HG03103 (cell line): ENCODE measurements at regions not wholly inside any gene's neighbourhood (a gene's known extent, or its start where the extent isn't known, plus 50 kb on each side); places are given as distances from the start of the nearest gene placed in this dataset.
"Not testable (repeated sequence)": the region's sequence is repeated elsewhere in the genome, so short reads cannot be mapped to it uniquely, and the experiment has no call there.

Experiments
- ATAC-seq: cut with Tn5 transposase; IDR thresholded peaks from one replicate; pipeline ENCODE4 v1.9.1; 2021; ENCODE audit warnings: low read depth; ENCODE audit not compliant: unreplicated experiment

DNA sequence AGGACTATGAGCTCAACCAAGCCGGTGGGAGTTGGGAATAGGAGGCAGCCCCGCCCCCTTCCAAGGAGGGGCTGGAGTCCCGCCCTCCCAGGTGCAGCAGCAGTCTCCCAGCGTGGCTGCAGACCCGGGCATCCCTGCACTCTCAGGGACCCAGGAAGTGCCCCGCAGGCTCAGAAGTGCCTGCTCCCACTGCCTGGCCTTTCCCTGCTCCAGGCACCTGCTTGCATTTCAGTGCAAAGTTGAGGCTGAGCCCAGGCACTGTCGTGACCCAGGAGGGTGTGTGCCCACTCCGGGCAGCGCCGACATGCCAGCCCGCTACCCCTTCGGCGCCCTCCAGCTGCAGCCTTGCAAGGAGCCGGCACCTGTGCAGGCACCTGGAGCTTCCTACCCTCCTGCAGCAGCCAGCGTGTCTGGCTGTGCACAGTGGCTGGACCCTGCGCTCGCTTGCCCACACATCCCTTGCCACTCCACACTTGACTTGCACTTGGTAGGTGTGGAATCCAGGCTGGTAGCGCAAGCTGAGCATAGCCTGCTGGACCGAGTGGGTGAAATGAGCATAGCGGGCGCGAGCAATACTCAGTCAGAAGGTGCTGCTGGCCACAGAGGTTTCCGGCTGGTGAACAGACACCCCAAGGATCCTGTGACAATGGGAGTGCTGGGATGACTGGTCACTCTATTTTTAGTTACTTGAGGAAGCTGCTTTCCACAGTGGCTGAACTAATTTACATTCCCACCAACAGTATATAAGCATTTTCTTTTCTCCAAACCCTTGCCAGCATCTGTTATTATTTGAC, 236.3 kb downstream of the PCDH10 start:
- no peak for ATAC-seq

DNA sequence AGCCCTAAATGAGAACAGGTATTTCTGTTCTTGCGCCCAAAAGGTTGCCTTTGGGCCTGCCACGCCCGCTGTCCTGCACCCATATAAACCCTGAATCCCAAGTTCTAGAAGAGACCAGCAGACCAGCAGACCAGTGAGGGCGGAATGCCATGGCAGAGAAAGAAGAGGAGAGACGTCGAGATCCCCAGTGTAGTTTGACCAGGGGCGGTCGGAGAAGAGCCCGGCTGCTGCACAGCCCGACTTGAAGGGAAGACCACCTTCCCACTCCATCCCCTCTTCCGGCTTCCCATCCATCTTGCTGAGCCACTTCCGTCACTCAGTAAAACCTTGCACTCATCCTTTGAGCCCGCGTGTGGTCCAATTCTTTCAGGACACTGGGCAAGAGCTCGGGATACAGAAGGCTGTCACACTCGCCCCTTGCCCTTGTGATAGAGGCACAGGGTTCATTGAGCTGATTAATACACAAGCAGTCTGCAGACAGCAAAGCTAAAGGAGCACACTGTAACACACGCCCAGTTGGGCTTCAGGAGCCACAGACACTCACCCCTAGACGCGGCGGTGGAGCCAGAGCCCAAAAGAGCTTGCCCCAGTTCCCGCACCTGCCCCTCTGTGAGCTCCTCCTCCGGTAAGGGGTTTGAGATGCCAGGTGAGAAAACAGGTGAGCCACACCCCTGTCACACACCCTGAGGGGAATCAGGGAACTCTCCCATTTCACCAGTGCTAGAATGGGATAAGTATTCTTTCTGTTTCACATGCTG, 230.8 kb downstream of the PCDH10 start:
- no peak for ATAC-seq

DNA sequence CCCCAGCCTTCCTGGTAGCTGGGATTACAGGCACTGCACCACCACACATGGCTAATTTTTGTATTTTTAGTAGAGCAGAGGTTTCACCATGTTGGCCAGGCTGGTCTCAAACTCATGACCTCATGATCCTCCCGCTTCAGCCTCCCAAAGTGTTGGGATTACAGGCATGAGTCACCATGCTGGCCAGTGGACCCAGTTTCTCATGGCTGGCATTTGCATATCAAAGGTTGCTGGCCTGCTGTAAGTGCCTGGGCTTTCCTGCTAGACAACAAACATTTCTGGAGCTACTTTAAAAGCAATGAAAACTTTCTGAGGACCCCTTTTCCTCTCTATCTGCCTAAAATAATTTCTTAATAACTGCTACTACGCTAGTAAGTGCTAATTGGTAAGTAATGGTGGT, 228.2 kb downstream of the PCDH10 start:
- no peak for ATAC-seq

DNA sequence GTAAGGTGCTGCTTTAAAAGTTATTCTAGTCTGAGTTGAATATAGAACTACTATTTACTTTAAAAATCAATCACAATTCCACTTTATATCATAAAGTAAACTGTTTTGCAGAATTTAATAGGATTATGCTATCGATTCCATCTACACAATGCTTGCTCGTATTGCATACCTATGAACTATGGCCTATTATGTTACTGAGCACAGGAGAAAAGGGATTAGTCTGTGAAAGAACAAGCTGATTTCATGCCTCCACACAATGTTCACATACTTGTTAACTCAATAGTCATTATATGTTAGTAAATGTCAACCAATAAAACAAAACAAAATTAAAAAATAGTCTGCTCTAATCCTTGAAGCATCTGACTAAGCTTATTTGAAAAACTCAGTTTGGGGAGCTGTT, 223.6 kb downstream of the PCDH10 start:
- ATAC-seq: no peak

DNA sequence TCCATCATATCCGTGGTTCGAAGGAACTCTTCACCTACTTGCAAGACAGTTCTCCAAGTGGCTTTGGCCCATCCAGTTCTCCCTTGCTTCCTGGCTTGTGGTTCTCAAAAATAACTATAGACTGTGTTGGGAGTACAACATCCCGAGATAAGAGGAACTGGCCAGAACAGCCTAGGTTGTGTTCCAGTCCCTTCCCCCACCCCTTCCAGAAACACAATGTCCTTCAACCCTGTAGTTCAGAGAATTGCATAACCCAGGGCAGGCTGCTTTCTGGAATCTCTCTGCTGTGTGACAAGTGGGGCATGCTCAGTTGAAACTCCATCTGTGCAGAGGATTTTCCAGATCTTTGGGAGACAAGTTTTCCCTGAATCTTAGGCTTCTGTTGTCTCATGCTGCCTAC, 206.5 kb downstream of the PCDH10 start:
- no peak for ATAC-seq

DNA sequence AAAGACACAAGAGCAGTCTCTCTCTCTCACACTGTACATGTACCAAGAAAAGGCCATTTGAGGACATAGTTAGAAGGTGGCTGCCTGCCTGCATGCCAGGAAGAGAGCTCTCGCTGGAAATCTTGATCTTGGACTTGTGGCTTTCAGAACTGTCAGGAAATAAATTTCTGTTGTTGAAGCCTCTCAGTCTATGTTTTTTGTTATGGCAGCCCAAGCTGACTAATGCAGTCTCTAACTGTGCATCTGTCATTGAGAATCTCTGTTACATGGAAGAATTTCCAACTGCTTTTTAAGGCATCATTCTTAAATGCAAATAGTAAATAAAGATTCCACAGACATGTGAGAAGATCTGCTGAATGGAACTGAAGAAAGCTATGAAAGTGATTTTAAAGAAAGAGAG, 198.3 kb downstream of the PCDH10 start:
- no peak for ATAC-seq

DNA sequence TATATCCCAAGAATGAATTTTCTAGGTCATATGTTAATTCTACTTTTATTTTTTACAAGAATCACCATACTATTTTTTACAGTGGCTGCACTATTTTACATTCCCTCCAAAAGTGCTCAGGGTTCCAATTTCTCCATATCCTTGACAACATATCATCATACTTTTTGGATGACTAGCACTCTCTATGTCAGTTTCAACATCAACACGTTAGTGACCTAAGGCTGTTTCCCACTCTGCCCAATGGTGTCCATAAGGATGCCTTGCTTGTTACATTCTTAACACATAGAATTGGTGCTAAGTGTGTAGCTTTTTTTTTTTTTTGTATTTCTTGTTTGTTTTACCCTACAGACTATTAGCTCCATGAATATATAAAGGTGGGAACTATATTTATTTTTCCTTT, 175.4 kb downstream of the PCDH10 start:
- no peak for ATAC-seq

DNA sequence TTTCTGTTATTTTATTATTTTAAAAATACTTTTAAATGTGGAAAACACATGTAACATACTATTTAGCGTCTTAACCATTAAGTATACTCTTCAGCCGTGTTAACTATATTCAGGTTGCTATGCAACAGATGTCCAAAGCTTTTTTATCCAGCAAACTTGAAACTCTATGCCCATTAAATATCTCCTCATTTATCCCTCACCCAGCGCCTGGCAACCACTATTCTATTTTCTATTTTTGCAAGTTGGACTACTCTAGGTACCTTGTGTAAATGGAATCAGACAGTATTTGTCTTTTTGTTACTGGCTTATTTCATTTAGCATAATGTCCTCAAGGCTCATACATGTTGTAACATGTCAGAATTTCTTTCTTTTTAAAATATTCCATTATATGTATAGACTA, 174.6 kb downstream of the PCDH10 start:
- no peak for ATAC-seq

DNA sequence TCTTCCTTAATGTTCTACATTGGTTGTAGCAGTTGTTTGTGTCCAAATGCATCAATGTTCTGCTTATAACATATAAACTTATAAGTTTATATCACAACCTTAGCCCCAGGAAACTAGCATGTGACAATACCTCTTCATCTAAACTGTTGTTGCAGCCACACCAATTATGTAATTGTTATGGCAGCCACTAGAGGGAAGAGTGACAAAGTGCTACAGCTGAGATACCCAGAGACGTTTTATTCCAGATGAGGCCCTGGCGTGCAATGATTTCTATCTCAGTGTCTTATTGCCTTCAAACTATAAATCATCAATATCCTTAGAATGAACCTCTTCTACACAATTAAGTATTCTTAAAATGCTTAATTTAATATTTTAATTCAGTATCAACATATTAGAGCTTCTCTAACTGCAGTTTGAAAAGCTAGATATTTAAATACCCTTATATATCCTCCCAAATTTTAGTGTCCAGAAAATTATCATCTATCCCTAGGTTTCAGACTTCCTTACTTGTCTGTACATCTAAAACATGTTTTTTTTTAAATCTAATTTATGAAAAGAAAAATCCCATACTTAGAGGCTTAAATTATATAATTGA, 171.6 kb downstream of the PCDH10 start:
- ATAC-seq: peak; percentile 78

DNA sequence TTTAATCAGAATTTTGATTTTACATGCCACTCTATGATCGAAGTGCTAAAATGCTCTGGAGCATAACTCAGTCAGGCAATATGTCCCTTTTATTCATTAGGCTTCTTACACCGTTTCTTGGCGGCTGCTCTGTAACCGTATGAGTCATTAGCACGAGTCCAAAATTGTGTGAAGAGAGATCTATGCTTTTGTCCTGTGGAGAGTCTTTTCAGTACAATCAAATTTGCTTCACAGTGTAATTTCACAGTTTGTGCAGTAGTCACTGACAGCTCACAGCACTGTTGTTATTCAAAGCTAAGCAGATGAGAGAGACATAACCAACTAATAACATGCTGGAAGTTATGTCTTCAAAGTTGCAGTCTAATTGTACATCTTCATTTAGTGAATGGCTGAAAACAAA, 167.8 kb downstream of the PCDH10 start:
- ATAC-seq: no peak

DNA sequence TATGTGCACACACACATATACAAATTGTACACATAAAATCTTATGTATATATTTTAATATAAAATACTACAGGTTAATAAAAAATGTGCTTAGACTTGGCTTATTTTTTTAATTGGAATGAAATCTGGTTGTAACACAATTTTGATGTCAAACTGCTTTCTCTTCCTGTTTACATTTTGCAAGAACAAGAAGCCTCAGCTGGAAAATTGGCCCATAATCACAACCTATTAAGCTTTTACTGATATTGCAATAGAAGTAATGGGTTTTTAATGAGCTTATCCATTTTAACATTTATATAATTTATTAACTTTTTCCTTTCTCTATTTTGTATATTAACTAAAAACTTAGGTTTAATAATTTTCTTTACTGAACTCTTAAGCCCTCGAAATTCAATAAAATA, 165.9 kb downstream of the PCDH10 start:
- ATAC-seq: no peak

DNA sequence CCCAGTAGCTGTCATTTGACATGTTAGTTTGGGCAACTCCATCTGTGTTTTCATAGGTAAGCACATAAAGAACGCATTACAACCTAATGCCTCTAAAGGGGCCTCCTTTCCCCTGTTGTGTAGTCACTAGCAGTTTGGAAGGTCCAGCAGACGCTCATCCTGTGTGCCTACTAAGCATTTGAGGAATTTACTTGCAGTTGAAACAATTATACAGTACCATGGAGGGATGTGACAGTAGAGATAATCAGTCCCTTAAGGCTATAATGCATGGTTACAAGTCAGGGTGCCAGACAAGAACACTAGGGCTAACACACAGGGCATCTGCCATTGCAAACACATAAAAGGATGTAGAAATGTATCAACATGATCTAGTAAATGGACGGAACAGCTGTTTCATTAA, 138.3 kb downstream of the PCDH10 start:
- ATAC-seq: no peak

DNA sequence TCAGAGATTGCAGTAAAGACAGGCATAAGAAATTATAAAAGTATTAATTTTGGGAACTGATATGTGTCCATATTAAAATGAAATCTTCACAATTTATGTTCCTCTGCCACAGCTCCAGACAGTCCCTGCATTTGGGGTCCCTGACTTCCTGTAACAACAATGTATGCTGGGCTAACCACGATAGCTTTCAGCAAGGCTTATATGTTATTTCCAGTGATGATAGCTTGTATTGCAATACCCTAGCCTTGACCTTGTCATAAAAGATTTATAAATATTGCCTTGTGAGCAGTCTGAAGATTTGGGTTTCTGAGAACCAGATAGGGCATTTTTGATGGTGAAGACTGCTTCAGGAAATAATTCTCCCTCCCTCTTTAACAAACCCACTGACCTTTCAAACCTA, 129.5 kb downstream of the PCDH10 start:
- no peak for ATAC-seq

DNA sequence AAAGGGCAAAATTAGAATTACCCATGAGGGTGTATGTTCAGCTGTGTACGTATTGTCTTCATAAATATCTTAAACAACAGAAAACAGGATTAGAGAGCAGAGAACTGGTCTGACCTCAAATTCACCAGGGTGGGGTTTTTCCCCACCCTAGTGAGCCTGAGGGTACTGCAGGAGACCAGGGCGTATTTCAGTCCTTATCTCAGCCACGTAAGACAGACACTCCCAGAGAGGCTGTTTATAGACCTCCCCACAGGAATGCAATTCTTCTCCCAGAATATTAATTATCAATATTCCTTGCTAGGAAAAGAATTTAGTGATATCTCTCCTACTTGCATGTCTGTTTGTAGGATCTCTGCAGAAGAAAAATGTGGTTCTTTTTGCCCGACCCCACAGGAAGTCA, 128.8 kb downstream of the PCDH10 start:
- ATAC-seq: not testable (repeated sequence)

DNA sequence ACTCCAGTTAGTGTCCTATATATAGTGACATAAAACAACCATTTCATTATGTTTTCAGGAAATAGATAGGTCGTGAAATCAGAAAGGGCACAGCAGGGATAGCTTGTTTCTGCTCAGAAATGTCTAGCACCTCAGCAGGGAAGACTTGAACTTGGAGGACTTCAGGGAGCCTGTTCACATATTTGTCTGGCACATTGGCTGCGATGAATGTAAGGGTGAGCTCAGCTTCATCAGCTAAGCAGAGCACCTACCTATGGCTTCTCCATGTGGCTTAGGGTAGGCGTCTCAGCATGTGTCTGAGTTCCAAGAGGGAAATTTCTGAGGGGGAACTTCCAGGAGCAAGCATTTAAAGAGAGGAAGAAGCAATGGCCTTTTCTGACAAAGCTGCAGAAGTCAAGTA, 126.2 kb downstream of the PCDH10 start:
- no peak for ATAC-seq

DNA sequence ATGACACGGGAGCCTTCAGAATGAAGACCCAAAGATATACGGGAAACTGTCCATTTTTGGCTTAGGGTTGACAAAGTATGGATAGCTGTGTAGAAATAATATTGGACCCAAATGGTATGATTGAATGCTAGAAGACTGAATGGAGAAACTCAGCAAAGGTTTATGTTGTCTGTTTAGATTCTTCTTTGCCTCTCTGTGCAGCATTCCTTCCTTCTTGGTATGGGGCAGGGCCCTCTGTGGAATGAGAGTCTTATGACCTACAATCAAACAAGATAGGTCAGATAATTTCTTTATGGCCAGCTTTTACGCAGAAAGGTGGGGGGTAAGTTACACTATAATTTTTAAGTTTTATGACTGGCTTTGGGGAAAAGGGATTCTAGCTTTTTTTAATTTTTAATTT, 124.3 kb downstream of the PCDH10 start:
- no peak for ATAC-seq

DNA sequence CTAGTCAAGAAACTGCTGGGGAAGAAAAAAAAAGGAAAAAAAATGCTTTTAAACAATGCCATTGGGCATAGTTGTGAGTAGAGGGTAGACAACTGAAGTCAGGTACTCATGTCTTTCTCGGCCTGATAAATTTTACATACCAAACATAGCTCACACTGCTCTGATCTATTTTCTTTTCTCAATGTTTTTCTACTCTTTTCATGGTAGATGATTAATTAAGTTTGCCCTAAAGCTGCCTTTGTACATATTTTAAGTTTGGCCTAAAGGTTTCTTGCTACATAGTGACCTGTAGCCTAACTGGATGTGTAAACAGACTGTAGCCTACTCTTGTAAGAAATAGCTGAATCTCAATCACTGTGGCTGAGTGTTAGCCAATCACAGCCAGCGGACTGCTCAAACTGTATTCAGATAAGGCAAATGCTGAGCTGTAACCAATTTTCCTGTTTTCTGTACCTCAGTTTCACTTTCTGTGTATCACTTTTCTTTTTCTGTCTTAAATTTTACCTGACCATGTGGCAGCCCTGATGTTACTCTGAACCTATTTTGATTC, 121.0 kb downstream of the PCDH10 start:
- no peak for ATAC-seq

DNA sequence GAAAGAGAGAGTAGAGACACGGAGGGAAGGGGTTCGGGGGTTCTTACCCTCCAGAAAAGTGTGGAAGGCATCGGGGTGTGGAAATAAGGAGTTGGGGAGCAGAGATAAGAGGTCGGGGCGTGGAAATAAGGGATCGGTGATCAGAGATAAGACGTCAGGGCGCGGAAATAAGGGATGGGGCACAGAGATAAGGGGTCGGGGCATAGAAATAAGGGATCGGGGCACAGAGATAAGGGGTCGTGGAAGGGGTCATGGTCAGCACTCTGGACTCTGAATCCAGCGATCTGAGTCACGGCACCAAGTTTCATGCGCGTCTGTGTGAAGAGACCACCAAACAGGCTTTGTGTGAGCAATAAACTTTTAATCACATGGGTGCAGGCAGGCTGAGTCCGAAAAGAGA, 119.1 kb downstream of the PCDH10 start:
- no peak for ATAC-seq

DNA sequence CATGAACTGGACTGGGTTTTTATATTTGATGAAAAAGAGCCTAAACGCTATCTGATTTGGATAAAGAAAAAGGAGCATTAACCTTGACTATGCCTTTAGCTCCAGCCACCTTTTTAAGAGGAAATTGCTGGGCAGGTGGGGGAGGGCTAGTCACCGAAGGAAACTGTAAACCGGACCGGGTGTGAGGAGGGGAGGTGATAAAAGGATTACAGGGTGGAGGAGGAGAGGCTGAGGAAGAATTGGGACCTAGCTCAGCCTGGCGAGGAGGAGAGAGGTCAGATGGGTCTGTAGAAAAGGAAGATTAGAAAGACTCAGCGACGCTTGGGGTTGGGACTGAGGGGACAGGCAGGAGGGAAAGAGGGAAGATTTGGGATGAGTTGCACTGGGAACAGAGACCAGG, 118.4 kb downstream of the PCDH10 start:
- not testable (repeated sequence) for ATAC-seq

DNA sequence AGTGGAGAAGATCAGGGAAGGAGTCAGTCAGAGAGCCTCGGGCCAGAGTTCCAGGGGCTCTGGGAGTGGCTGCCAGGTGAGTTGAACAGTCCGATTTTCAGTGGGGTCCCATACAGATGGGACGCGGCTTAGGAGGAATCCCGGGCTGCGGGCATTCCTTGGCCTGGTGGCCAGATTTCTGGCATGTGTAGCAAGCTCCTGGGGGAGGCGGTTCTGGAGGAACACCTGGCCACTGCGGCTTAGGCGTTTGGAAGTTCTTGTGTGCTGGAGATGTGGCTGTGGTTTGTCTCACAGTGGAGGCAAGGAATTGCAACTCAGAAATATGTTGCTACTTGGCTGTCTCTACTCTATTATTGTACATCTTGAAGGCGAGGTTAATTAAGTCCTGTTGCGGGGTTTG, 117.9 kb downstream of the PCDH10 start:
- ATAC-seq: not testable (repeated sequence)

DNA sequence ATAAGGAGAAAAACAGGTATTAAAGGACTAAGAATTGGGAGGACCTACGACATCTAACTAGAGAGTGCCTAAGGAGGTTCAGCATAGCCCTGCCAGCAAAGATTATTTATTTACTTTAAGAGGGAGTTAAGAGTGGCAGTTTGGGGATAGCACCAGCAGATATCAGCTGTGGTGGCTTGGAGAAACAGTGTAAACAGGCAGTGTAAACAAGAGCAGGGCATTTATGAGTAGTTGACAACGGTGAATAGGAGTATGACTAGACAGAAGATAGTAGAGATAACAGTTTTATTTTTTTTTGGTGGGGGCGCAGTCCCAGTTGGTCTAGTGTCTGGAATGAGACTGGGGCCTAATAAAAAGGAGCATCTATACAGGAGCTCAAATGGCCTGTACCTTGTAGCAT, 115.2 kb downstream of the PCDH10 start:
- ATAC-seq: not testable (repeated sequence)
